Psoas muscle (tissue), 7 donors: ENCODE measurements at regions not wholly inside any gene's neighbourhood (a gene's known extent, or its start where the extent isn't known, plus 50 kb on each side); places are given as distances from the start of the nearest gene placed in this dataset.

ENCODE experiments used
- ATAC-seq, 4 donors: fragments of 200-7000 bp; cut with Tn5 transposase; one replicate each; pipeline ENCODE4 v1.9.1; 2020; ENCODE audit warnings: moderate library complexity in 3 of 4, mild to moderate bottlenecking in 2 of 4
- DNase-seq, 2 donors: peaks; one replicate each; pipeline ENCODE4 v3.0.0-alpha.2; 2020
- H3K27ac ChIP-seq: fragments of 200-600 bp; one replicate; pipeline ENCODE4 v1.8.0; 2022
- H3K27me3 ChIP-seq, 3 donors: fragments of 200-600 bp in 1 of 3; one replicate each; pipeline versions ENCODE4 v1.6.1 to v1.8.0; 2013 to 2022; ENCODE audit warnings: low read length in 2 of 3, mild to moderate bottlenecking in 2 of 3, moderate library complexity in 1 of 3; ENCODE audit not compliant: insufficient read depth in 3 of 3
- H3K36me3 ChIP-seq, 2 donors: fragments of 200-600 bp in 1 of 2; one replicate each; pipeline versions ENCODE4 v1.6.1 to v1.8.0; 2013 to 2022; ENCODE audit warnings: low read depth in 1 of 2, mild to moderate bottlenecking in 1 of 2, moderate library complexity in 1 of 2; ENCODE audit not compliant: insufficient read depth in 1 of 2
- H3K4me1 ChIP-seq: fragments of 200-600 bp; one replicate; pipeline ENCODE4 v1.8.0; 2022
- H3K4me3 ChIP-seq: fragments of 200-600 bp; one replicate; pipeline ENCODE4 v1.8.0; 2022; ENCODE audit warnings: mild to moderate bottlenecking
- H3K9me3 ChIP-seq: fragments of 200-600 bp; one replicate; pipeline ENCODE4 v1.8.0; 2022
- CTCF ChIP-seq: fragments of 200-600 bp; IDR thresholded peaks from one replicate; pipeline ENCODE4 v1.8.0; 2022; ENCODE audit warnings: antibody characterized with exemption
- WGBS, 3 donors: extraction: QIAGEN DNeasy Blood & Tissue Kit; methylation state at CpG; one replicate each; pipeline versions ENCODE4 v1.1.6 to v1.1.7; 2013; 5-methylcytosine and 5-hydroxymethylcytosine counted together
- intact Hi-C, 2 donors: fragments of 100-400 bp; cut with DNase I; formaldehyde crosslinking; loops; one replicate each; pipeline versions ENCODE4 v1.11.0 to v1.14.2; 2022
- donor health status: healthy with polysubstance abuse.
- donor health status: DM: no; HTN: no; CAD: no; lungs with moderate emphysema.
- donor health status: Bipolar disorder and iron deficiency.
- donor health status: healthy.
- donor health status: DM: yes; HTN: yes; CAD: no.
- donor health status: DM: no; HTN: no; CAD: no.
- donor health status: DM: yes; HTN: yes; CAD: no.

GRCh38 chr20:2208897-2209296 lies 86.9 kb upstream of the TGM3 start:
- Histone ChIP-seq H3K27me3 (peaks cover 0 to 65% (median 3%) of the 10 kb centered on the region in 3 donors), H3K4me1 (no peaks in the 10 kb centered on the region), H3K4me3 (no peak overlapping the region), H3K36me3 (no peaks in the 10 kb centered on the region), H3K9me3 (no peaks in the 10 kb centered on the region), H3K27ac (no peak overlapping the region)
- no peak for DNase-seq
- 84 to 88% (median 85%) methylated on average over 3 of the region's 3 CpGs for WGBS, 3 donors
- no peak for TF ChIP-seq CTCF
- intact Hi-C loops = loop anchor here (1.0 to 5.0 kb wide), 3 partner anchors 11 to 243 kb away; no protein-coding TSS in a partner anchor
- no peak for ATAC-seq

GRCh38 chr20:2210646-2211552 lies 84.9 kb upstream of the TGM3 start:
- H3K4me3 ChIP-seq = no peak overlapping the region
- peaks cover 0 to 51% (median 3%) of the 10 kb centered on the region in 3 donors for H3K27me3 ChIP-seq
- intact Hi-C loops = no loop called here
- TF ChIP-seq CTCF = no peak
- H3K4me1 ChIP-seq = no peaks in the 10 kb centered on the region
- DNase-seq (peak in 1 of 2 donors; percentile 34), ATAC-seq (peak in 3 of 4 donors; percentile 45 to 64 (median 58))
- no peaks in the 10 kb centered on the region for H3K9me3 ChIP-seq
- WGBS, 3 donors = 52 to 60% (median 56%) methylated on average over 5 of the region's 5 CpGs
- H3K27ac ChIP-seq = no peak overlapping the region
- H3K36me3 ChIP-seq = no peaks in the 10 kb centered on the region

GRCh38 chr20:2212456-2213015 lies 83.3 kb upstream of the TGM3 start:
- Histone ChIP-seq H3K4me1 (no peaks in the 10 kb centered on the region), H3K27ac (no peak overlapping the region), H3K9me3 (no peaks in the 10 kb centered on the region), H3K4me3 (no peak overlapping the region), H3K27me3 (peaks cover 0 to 41% (median 0%) of the 10 kb centered on the region in 3 donors), H3K36me3 (no peaks in the 10 kb centered on the region)
- ATAC-seq (no peak), DNase-seq (no peak)
- no peak for TF ChIP-seq CTCF
- 71 to 79% (median 71%) methylated on average over 6 of the region's 6 CpGs for WGBS, 3 donors
- intact Hi-C loops = no loop called here

GRCh38 chr20:2213401-2213800 lies 82.4 kb upstream of the TGM3 start:
- 28 to 53% (median 38%) methylated on average over 5 of the region's 5 CpGs for WGBS, 3 donors
- no peaks in the 10 kb centered on the region for H3K36me3 ChIP-seq
- DNase-seq = no peak
- no peak overlapping the region for H3K27ac ChIP-seq
- TF ChIP-seq CTCF = no peak
- H3K27me3 ChIP-seq = peaks cover 0 to 33% (median 0%) of the 10 kb centered on the region in 3 donors
- intact Hi-C loops = no loop called here
- H3K4me1 ChIP-seq = no peaks in the 10 kb centered on the region
- H3K4me3 ChIP-seq = no peak overlapping the region
- no peaks in the 10 kb centered on the region for H3K9me3 ChIP-seq
- no peak for ATAC-seq
